HepG2 (cell line): ENCODE measurements at regions not wholly inside any gene's neighbourhood (a gene's known extent, or its start where the extent isn't known, plus 50 kb on each side); places are given as distances from the start of the nearest gene placed in this dataset.

Source experiments
- ATAC-seq: fragments of 200-7000 bp; cut with Tn5 transposase; 3 replicates; pipeline ENCODE4 v1.9.1; 2020; ENCODE audit warnings: mild to moderate bottlenecking, moderate library complexity
- BruUV-seq: library from RNA; stranded (reverse); fragments of 400-500 nt; replicated peaks from 2 replicates; lab custom pipeline; 2021; lab: Mats Ljungman, UMichigan
- CTCF ChIA-PET: fragments of 300-600 bp; formaldehyde crosslinking; extraction: SDS; loops from one replicate; lab custom pipeline; 2021; ENCODE audit warnings: low total read pairs, inconsistent platforms, low intra/inter-chr PET ratio; lab: Yijun Ruan, JAX
- POLR2A ChIA-PET: fragments of 350-600 bp; sonication (Branson Sonifier 250); formaldehyde crosslinking; loops from one replicate; lab custom pipeline; 2020; ENCODE audit warnings: antibody characterized with exemption, inconsistent platforms; lab: Yijun Ruan, JAX
- DNase-seq: peaks from one replicate; pipeline ENCODE4 v3.0.0-alpha.2; 2015; ENCODE audit warnings: low spot score
- FAIRE-seq: peaks from 3 replicates; lab custom pipeline; 2011; peaks lifted over from hg19 to GRCh38; lab: Jason Lieb, UNC
- H2AFZ ChIP-seq: one replicate; pipeline ENCODE4 v1.6.1; 2011; ENCODE audit warnings: low read length, inconsistent platforms
- H3K27ac ChIP-seq: fragments of 300-600 bp; 3 replicates; pipeline ENCODE4 v1.8.0; 2011; ENCODE audit warnings: mixed run types, mild to moderate bottlenecking, mixed read lengths, low read length, inconsistent platforms; ENCODE audit not compliant: insufficient read depth; ENCODE audit errors: extremely low read length
- H3K27me3 ChIP-seq, 2 experiments: fragments of 200-600 bp in 1 of 2; 2 replicates in 1 of 2; 3 replicates in 1 of 2; pipeline versions ENCODE4 v1.6.0 to v1.8.0; 2011; ENCODE audit warnings: low read length in 2 of 2, mild to moderate bottlenecking in 2 of 2, moderate library complexity in 2 of 2, inconsistent platforms in 1 of 2; ENCODE audit not compliant: insufficient read depth in 2 of 2, control insufficient read depth in 1 of 2
- H3K36me3 ChIP-seq, 2 experiments: fragments of 200-600 bp in 1 of 2; replicated peaks in 1 of 2; 2 replicates in 1 of 2; 3 replicates in 1 of 2; pipeline versions ENCODE4 v1.5.1 to v1.8.0; 2011; ENCODE audit warnings: low read length in 2 of 2, inconsistent platforms in 1 of 2; ENCODE audit not compliant: insufficient read depth in 2 of 2, control insufficient read depth in 1 of 2
- H3K4me1 ChIP-seq: 2 replicates; pipeline ENCODE4 v1.5.1; 2012; ENCODE audit warnings: low read length, inconsistent platforms; ENCODE audit not compliant: insufficient read depth
- H3K4me2 ChIP-seq: 2 replicates; pipeline ENCODE4 v1.6.0; 2011; ENCODE audit warnings: low read depth, low read length, inconsistent platforms
- H3K4me3 ChIP-seq, 3 experiments: fragments of 200-600 bp in 1 of 3; sonication (generic), shearing (Covaris generic) in 1 of 3; replicated peaks in 1 of 3; 2 replicates each; pipeline ENCODE4 v1.5.1; 2011 to 2016; ENCODE audit warnings: low read length in 3 of 3, inconsistent platforms in 2 of 3, low read depth in 2 of 3, mild to moderate bottlenecking in 2 of 3, control low read depth in 1 of 3, mixed read lengths in 1 of 3; ENCODE audit not compliant: insufficient read depth in 1 of 3
- H3K79me2 ChIP-seq: one replicate; pipeline ENCODE4 v1.6.1; 2011; ENCODE audit warnings: low read length, inconsistent platforms; ENCODE audit not compliant: insufficient read depth
- H3K9ac ChIP-seq: 2 replicates; pipeline ENCODE4 v1.6.0; 2011; ENCODE audit warnings: mild to moderate bottlenecking, low read depth, low read length, inconsistent platforms; ENCODE audit not compliant: insufficient read depth
- H3K9me3 ChIP-seq: 2 replicates; pipeline ENCODE4 v1.5.1; 2012; ENCODE audit warnings: mild to moderate bottlenecking, low read length
- H4K20me1 ChIP-seq: 2 replicates; pipeline ENCODE4 v1.6.0; 2011; ENCODE audit warnings: inconsistent platforms, mild to moderate bottlenecking, low read length, moderate library complexity; ENCODE audit not compliant: insufficient read depth
- CBX1 ChIP-seq: IDR thresholded peaks from one replicate; pipeline ENCODE4 v1.6.1; 2016; ENCODE audit warnings: antibody characterized with exemption, low read depth
- ONECUT2 ChIP-seq: sonication (generic); formaldehyde crosslinking; IDR thresholded peaks from 2 replicates; pipeline ENCODE4 v1.4.0; 2020; ENCODE audit warnings: missing genetic modification reagents
- ZNF17 ChIP-seq: sonication (generic); formaldehyde crosslinking; IDR thresholded peaks from 2 replicates; pipeline ENCODE4 v1.5.0; 2020; ENCODE audit warnings: mild to moderate bottlenecking, missing genetic modification reagents
- ZNF333 ChIP-seq: sonication (generic); formaldehyde crosslinking; IDR thresholded peaks from 2 replicates; pipeline ENCODE4 v1.4.0; 2020; ENCODE audit warnings: mild to moderate bottlenecking, missing genetic modification reagents, borderline replicate concordance
- ZNF430 ChIP-seq: sonication (generic); formaldehyde crosslinking; IDR thresholded peaks from 2 replicates; pipeline ENCODE4 v1.9.0; 2021; ENCODE audit warnings: mild to moderate bottlenecking, missing genetic modification reagents
- ZNF512 ChIP-seq: sonication (generic); formaldehyde crosslinking; IDR thresholded peaks from 2 replicates; pipeline ENCODE4 v1.4.0; 2020; ENCODE audit warnings: mild to moderate bottlenecking, missing genetic modification reagents
- ZNF773 ChIP-seq: sonication (generic); formaldehyde crosslinking; IDR thresholded peaks from 2 replicates; pipeline ENCODE4 v1.4.0; 2020; ENCODE audit warnings: missing genetic modification reagents, borderline replicate concordance
- WGBS: methylation state at CpG from one replicate; pipeline ENCODE4 v1.1.6; 2017; ENCODE audit warnings: low lambda C conversion rate; 5-methylcytosine and 5-hydroxymethylcytosine counted together
- in situ Hi-C: cut with HindIII; loops from 2 replicates; pipeline ENCODE4 v1.10.0; 2017; ENCODE audit warnings: low pct_unique_long_range_greater_than_20kb; ENCODE audit not compliant: extremely low pct_ligation_motif_present
- intact Hi-C: fragments of 100-400 bp; cut with micrococcal nuclease; formaldehyde crosslinking; loops from one replicate; pipeline ENCODE4 v1.10.0; 2022; ENCODE audit not compliant: unreplicated experiment

DNA sequence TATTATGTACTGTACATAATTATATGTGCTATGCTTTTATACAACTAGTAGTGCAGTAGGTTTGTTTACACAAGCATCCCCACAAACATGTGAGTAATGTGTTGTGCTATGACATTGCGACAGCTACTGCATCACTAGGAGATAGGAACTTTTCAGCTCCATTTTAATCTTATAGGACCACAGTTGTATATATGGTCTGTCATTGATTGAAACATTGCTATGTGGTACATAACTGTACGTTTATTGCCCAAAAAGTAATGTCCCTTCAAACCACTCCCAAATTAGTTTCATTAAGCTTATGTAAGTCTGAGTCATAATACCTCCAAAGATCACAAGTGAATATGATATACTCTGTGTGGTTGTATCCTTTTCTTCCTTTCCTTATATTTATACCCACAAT, 183.2 kb upstream of the POT1 start (continued):
- TF ChIP-seq ZNF430 (CRISPR knock-in tag): no peak
- TF ChIP-seq, all 625 proteins: peak for 0

GRCh38 chr7:125099519-125099918, 169.9 kb upstream of the POT1 start:
- no peak overlapping the region for H3K9ac ChIP-seq
- DNase-seq: no peak
- no peaks in the 10 kb centered on the region for H3K36me3 ChIP-seq
- no peak overlapping the region for H3K4me2 ChIP-seq
- no peaks in the 10 kb centered on the region for H3K27me3 ChIP-seq
- H3K27ac ChIP-seq: no peak overlapping the region
- H3K4me1 ChIP-seq: no peaks in the 10 kb centered on the region
- POLR2A ChIA-PET: no interaction called here
- no peak for TF ChIP-seq CBX1
- no peak for FAIRE-seq
- 29% methylated on average over 2 of the region's 2 CpGs for WGBS
- in situ Hi-C loops: no loop called here
- no TSS peak for BruUV-seq
- H4K20me1 ChIP-seq: no peaks in the 10 kb centered on the region
- peaks cover 21% of the 10 kb centered on the region for H3K9me3 ChIP-seq
- no peak overlapping the region for H3K4me3 ChIP-seq
- intact Hi-C loops: no loop called here
- H3K79me2 ChIP-seq: no peaks in the 10 kb centered on the region
- CTCF ChIA-PET: no interaction called here
- H2AFZ ChIP-seq: no peak overlapping the region
- ATAC-seq: no peak

GRCh38 chr7:125098377-125098970, 168.8 kb upstream of the POT1 start:
- H4K20me1 ChIP-seq: no peaks in the 10 kb centered on the region
- no peaks in the 10 kb centered on the region for H3K79me2 ChIP-seq
- POLR2A ChIA-PET: no interaction called here
- no TSS peak for BruUV-seq
- CTCF ChIA-PET: no interaction called here
- H3K36me3 ChIP-seq: no peaks in the 10 kb centered on the region
- H3K27me3 ChIP-seq: no peaks in the 10 kb centered on the region
- no peak overlapping the region for H3K4me3 ChIP-seq
- in situ Hi-C loops: no loop called here
- H3K9ac ChIP-seq: no peak overlapping the region
- 18% methylated on average over 1 of the region's 1 CpG for WGBS
- H2AFZ ChIP-seq: no peak overlapping the region
- no peaks in the 10 kb centered on the region for H3K4me1 ChIP-seq
- no peak overlapping the region for H3K27ac ChIP-seq
- ATAC-seq (no peak), DNase-seq (no peak), FAIRE-seq (no peak)
- no peak overlapping the region for H3K4me2 ChIP-seq
- intact Hi-C loops: no loop called here
- H3K9me3 ChIP-seq: peaks cover 16% of the 10 kb centered on the region; the same call in 1 of the 2 replicates
- TF ChIP-seq ONECUT2 (CRISPR knock-in tag) (no peak), ZNF773 (CRISPR knock-in tag) (no peak), ZNF512 (no peak), ZNF333 (CRISPR knock-in tag) (no peak), ZNF17 (no peak)
